SK-MEL-5 (cell line): ENCODE measurements at regions not wholly inside any gene's neighbourhood (a gene's known extent, or its start where the extent isn't known, plus 50 kb on each side); places are given as distances from the start of the nearest gene placed in this dataset.
A peak's percentile ranks its signal among the peaks of the same experiment; 100 is the strongest.

ENCODE experiments used
- DNase-seq: peaks from one replicate; pipeline ENCODE4 v3.0.0-alpha.2; 2016; ENCODE audit warnings: low read depth, low spot score
- in situ Hi-C: cut with HindIII; loops from 2 replicates; pipeline ENCODE4 v1.10.0; 2016; ENCODE audit warnings: low sequenced_read_pairs, high pct_unique_total_duplicates, low pct_unique_long_range_greater_than_20kb

- in situ Hi-C loops, result loop anchor here (25.0 kb wide), 1 partner anchor 367 kb away; no protein-coding TSS in a partner anchor
- no peak for DNase-seq
Observed at GRCh38 chr1:186620566-186621350, 59.5 kb downstream of the PTGS2 start.

GRCh38 chr1:186618401-186619170 lies 61.6 kb downstream of the PTGS2 start:
- peak; percentile 37 for DNase-seq
- in situ Hi-C loops, result loop anchor here (25.0 kb wide), 1 partner anchor 369 kb away; no protein-coding TSS in a partner anchor

- in situ Hi-C loops, result loop anchor here (25.0 kb wide), 1 partner anchor 369 kb away; no protein-coding TSS in a partner anchor
- no peak for DNase-seq
Observed at GRCh38 chr1:186617926-186618325, 62.3 kb downstream of the PTGS2 start.

- in situ Hi-C loops, result loop anchor here (25.0 kb wide), 1 partner anchor 371 kb away; no protein-coding TSS in a partner anchor
- no peak for DNase-seq
Observed at GRCh38 chr1:186616511-186616910, 63.7 kb downstream of the PTGS2 start.

- DNase-seq, result no peak
- in situ Hi-C loops, result loop anchor here (25.0 kb wide), 1 partner anchor 372 kb away; no protein-coding TSS in a partner anchor
Observed at GRCh38 chr1:186615332-186615731, 64.9 kb downstream of the PTGS2 start.

- DNase-seq, result no peak
- in situ Hi-C loops, result loop anchor here (25.0 kb wide), 1 partner anchor 376 kb away; no protein-coding TSS in a partner anchor
Observed at GRCh38 chr1:186611156-186611555, 69.1 kb downstream of the PTGS2 start.

GRCh38 chr1:186609183-186609582 lies 71.0 kb downstream of the PTGS2 start:
- in situ Hi-C loops, result loop anchor here (5.0 to 25.0 kb wide), 3 partner anchors 93 to 378 kb away; no protein-coding TSS in a partner anchor
- no peak for DNase-seq

- in situ Hi-C loops, result loop anchor here (5.0 to 25.0 kb wide), 3 partner anchors 96 to 381 kb away; no protein-coding TSS in a partner anchor
- DNase-seq, result peak; percentile 80
Observed at GRCh38 chr1:186605762-186606350, 74.4 kb downstream of the PTGS2 start.

- in situ Hi-C loops, result no loop called here
- no peak for DNase-seq
Observed at GRCh38 chr1:186595969-186596368, 84.3 kb downstream of the PTGS2 start.

GRCh38 chr1:186578325-186579016 lies 101.8 kb downstream of the PTGS2 start:
- no peak for DNase-seq
- in situ Hi-C loops, result no loop called here

- in situ Hi-C loops, result no loop called here
- no peak for DNase-seq
Observed at GRCh38 chr1:186577633-186578032, 102.6 kb downstream of the PTGS2 start.

GRCh38 chr1:186577216-186577615 lies 103.0 kb downstream of the PTGS2 start:
- no peak for DNase-seq
- in situ Hi-C loops, result no loop called here

GRCh38 chr1:186575348-186575747 lies 104.9 kb downstream of the PTGS2 start:
- no peak for DNase-seq

GRCh38 chr1:186574926-186575325 lies 105.3 kb downstream of the PTGS2 start:
- in situ Hi-C loops, result no loop called here
- no peak for DNase-seq

More at GRCh38 chr1:186575348-186575747, 104.9 kb downstream of the PTGS2 start:
- in situ Hi-C loops, result no loop called here

- DNase-seq, result no peak
- in situ Hi-C loops, result no loop called here
Observed at GRCh38 chr1:186572509-186572908, 107.7 kb downstream of the PTGS2 start.

- no peak for DNase-seq
- in situ Hi-C loops, result no loop called here
Observed at GRCh38 chr1:186571771-186572170, 108.5 kb downstream of the PTGS2 start.

- in situ Hi-C loops, result no loop called here
- DNase-seq, result no peak
Observed at GRCh38 chr1:186569856-186570255, 108.9 kb upstream of the PDC start.
